A549 (cell line): ENCODE measurements at regions not wholly inside any gene's neighbourhood (a gene's known extent, or its start where the extent isn't known, plus 50 kb on each side); places are given as distances from the start of the nearest gene placed in this dataset.
"Not testable (repeated sequence)": the region's sequence is repeated elsewhere in the genome, so short reads cannot be mapped to it uniquely, and the experiment has no call there.

Experiments used
- ATAC-seq, 2 experiments: fragments of 200-7000 bp in 1 of 2; fragments of >200 bp in 1 of 2; cut with Nextera tagmentation in 1 of 2; cut with Tn5 transposase in 1 of 2; 3 replicates each; pipeline versions ENCODE4 v1.8.0 to v1.9.1; 2018 to 2020; ENCODE audit warnings: mild to moderate bottlenecking in 1 of 2, moderate library complexity in 1 of 2
- CTCF ChIA-PET: fragments of 300-600 bp; sonication (Branson Sonifier 250); formaldehyde crosslinking; extraction: SDS; loops from one replicate; lab custom pipeline; 2021; ENCODE audit warnings: antibody characterized with exemption, inconsistent platforms; lab: Yijun Ruan, JAX
- POLR2A ChIA-PET: fragments of 350-600 bp; formaldehyde crosslinking; extraction: SDS; loops from one replicate; lab custom pipeline; 2021; ENCODE audit warnings: antibody characterized with exemption, inconsistent platforms; lab: Yijun Ruan, JAX
- DNase-seq, 2 experiments: peaks; one replicate each; pipeline versions ENCODE4 v3.0.0 to v3.0.0-alpha.2; 2011 to 2016; ENCODE audit warnings: low read depth in 1 of 2, low spot score in 1 of 2
- FAIRE-seq: peaks from 2 replicates; lab custom pipeline; 2011; peaks lifted over from hg19 to GRCh38; lab: Jason Lieb, UNC
- H3K27ac ChIP-seq, 2 experiments: fragments of >200 bp; sonication (Bioruptor Twin); formaldehyde crosslinking; 3 replicates each; pipeline ENCODE4 v1.5.1; 2016 to 2017
- H3K4me1 ChIP-seq: fragments of >200 bp; sonication (Bioruptor Twin); formaldehyde crosslinking; 3 replicates; pipeline ENCODE4 v1.6.1; 2016
- H3K4me2 ChIP-seq: fragments of >200 bp; sonication (Bioruptor Twin); formaldehyde crosslinking; 3 replicates; pipeline ENCODE4 v1.6.1; 2016
- H3K4me3 ChIP-seq: fragments of >200 bp; sonication (Bioruptor Twin); formaldehyde crosslinking; 3 replicates; pipeline ENCODE4 v1.5.1; 2016
- H3K9me3 ChIP-seq: fragments of >200 bp; sonication (Bioruptor Twin); formaldehyde crosslinking; 3 replicates; pipeline ENCODE4 v1.6.1; 2016
- CBX2 ChIP-seq: fragments of 200-600 bp; sonication (generic); IDR thresholded peaks from 2 replicates; pipeline ENCODE4 v1.6.1; 2016; ENCODE audit warnings: low read depth, mild to moderate bottlenecking, borderline replicate concordance
- CEBPB ChIP-seq, 2 experiments: fragments of >200 bp in 1 of 2; sonication (Bioruptor Twin) in 1 of 2; formaldehyde crosslinking in 1 of 2; IDR thresholded peaks; 2 replicates each; pipeline ENCODE4 v1.6.1; 2012 to 2016
- EHMT2 ChIP-seq: fragments of 200-600 bp; sonication (generic); IDR thresholded peaks from 2 replicates; pipeline ENCODE4 v1.6.1; 2016; ENCODE audit warnings: antibody characterized with exemption, low read depth, mild to moderate bottlenecking, moderate library complexity
- ESRRA ChIP-seq: fragments of 150-350 bp; IDR thresholded peaks from 2 replicates; pipeline ENCODE4 v1.6.1; 2014; ENCODE audit warnings: mild to moderate bottlenecking, low read length, borderline replicate concordance
- FOSL2 ChIP-seq, 2 experiments: fragments of 450-650 bp in 1 of 2; fragments of >200 bp in 1 of 2; sonication (Bioruptor Twin) in 1 of 2; formaldehyde crosslinking; IDR thresholded peaks; 2 replicates each; pipeline versions ENCODE4 v1.5.0 to v1.6.1; 2016 to 2020; ENCODE audit warnings: mild to moderate bottlenecking in 1 of 2, moderate library complexity in 1 of 2
- HDAC2 ChIP-seq: fragments of 200-600 bp; sonication (generic); IDR thresholded peaks from 2 replicates; pipeline ENCODE4 v1.6.1; 2016
- HOXB13 ChIP-seq: fragments of 250-450 bp; sonication (Bioruptor Pico); IDR thresholded peaks from 2 replicates; pipeline ENCODE4 v1.5.0; 2020; ENCODE audit warnings: low read depth, mild to moderate bottlenecking, moderate library complexity
- HOXB5 ChIP-seq: fragments of 250-450 bp; sonication (Bioruptor Pico); IDR thresholded peaks from 2 replicates; pipeline ENCODE4 v1.5.0; 2020; ENCODE audit warnings: mild to moderate bottlenecking, moderate library complexity
- NPAS2 ChIP-seq: fragments of 250-450 bp; sonication (Bioruptor Pico); IDR thresholded peaks from 2 replicates; pipeline ENCODE4 v1.8.0; 2022; ENCODE audit warnings: mild to moderate bottlenecking, moderate library complexity, borderline replicate concordance
- SMC3 ChIP-seq: fragments of >200 bp; sonication (Bioruptor Twin); formaldehyde crosslinking; IDR thresholded peaks from 3 replicates; pipeline ENCODE4 v1.6.1; 2018; ENCODE audit warnings: inconsistent platforms
- SREBF2 ChIP-seq: fragments of 450-650 bp; IDR thresholded peaks from 2 replicates; pipeline ENCODE4 v1.6.1; 2014; ENCODE audit warnings: mild to moderate bottlenecking, moderate library complexity
- TFCP2L1 ChIP-seq: fragments of 250-450 bp; sonication (Bioruptor Pico); IDR thresholded peaks from 2 replicates; pipeline ENCODE4 v1.5.0; 2021; ENCODE audit warnings: mild to moderate bottlenecking
- ZC3H11A ChIP-seq: fragments of 450-650 bp; IDR thresholded peaks from 2 replicates; pipeline ENCODE4 v1.6.1; 2014; ENCODE audit warnings: antibody characterized with exemption, mild to moderate bottlenecking
- ZNF302 ChIP-seq: fragments of 250-450 bp; sonication (Bioruptor Pico); IDR thresholded peaks from 2 replicates; pipeline ENCODE4 v1.9.0; 2021; ENCODE audit warnings: inconsistent platforms, mild to moderate bottlenecking, moderate library complexity
- WGBS: methylation state at CpG from one replicate; pipeline ENCODE4 v1.1.6; 2017; ENCODE audit errors: missing lambda C conversion rate; 5-methylcytosine and 5-hydroxymethylcytosine counted together
- TF ChIP-seq, protein P1 (sequence below): fragments of 250-450 bp; sonication (Bioruptor Pico); IDR thresholded peaks from 2 replicates; pipeline ENCODE4 v1.5.0; 2021; ENCODE audit warnings: mild to moderate bottlenecking, moderate library complexity, borderline replicate concordance
- TF ChIP-seq, protein P2 (sequence below): fragments of 450-650 bp; IDR thresholded peaks from 2 replicates; pipeline ENCODE4 v1.6.1; 2014; ENCODE audit warnings: antibody characterized with exemption
- TF ChIP-seq, protein P3 (sequence below): IDR thresholded peaks from 2 replicates; pipeline ENCODE4 v1.6.1; 2012
- TF ChIP-seq, protein P4 (sequence below): fragments of >200 bp; sonication (Bioruptor Twin); formaldehyde crosslinking; IDR thresholded peaks from 2 replicates; pipeline ENCODE4 v1.6.1; 2016
- TF ChIP-seq, protein P5 (sequence below): IDR thresholded peaks from 2 replicates; pipeline ENCODE4 v1.6.1; 2012; ENCODE audit warnings: low read depth, borderline replicate concordance

DNA sequence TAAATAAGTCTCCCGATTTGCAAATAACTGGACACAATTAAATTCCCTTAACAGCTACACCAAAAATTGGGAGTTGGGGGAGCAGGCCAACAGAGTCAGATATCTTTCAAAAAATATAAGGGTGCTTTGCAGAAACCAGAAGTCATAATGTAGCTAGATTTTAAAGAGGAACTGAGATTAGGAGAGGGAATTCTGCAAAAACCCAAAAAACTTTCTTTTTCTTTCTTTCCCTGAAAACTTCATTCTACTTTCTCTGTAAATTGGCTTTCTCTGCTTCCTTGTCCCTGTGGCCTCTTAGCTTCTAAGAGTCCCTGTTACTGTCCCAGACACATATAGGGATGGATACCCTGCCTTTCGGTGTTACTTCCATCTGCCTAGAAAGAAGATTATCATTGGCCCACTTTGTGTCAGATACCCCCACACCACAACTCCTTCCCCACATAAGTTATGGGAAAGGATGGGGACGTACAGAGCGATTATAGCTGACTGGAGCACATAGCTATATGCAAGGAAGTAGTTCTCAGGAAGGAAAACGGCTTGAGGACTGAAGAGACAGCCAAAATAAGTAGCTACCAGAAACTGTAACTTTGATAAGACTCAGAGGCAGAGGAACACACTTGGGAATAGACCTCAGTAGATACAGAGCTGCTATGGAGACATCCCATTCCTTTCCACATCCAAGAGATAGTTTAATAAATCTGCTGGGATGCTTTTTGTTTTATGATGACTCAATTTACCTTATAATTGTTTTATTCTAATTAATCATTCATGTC is 129.1 kb upstream of the TGFBR2 start:
- ATAC-seq (peak; percentile 25 to 62; a peak in 2 of 6 replicates), DNase-seq (no peak), FAIRE-seq (no peak)
- POLR2A ChIA-PET, result interaction anchor here (0.9 kb wide), 1 partner anchor 34 kb away, joined by 5 read pairs; no protein-coding TSS in a partner anchor
- peaks cover 20% of the 10 kb centered on the region; the same call in 2 of the 3 replicates for H3K9me3 ChIP-seq
- TF ChIP-seq EHMT2, result no peak
- no peak for TF ChIP-seq NPAS2 (CRISPR knock-in tag)
- no peak for TF ChIP-seq CBX2
- TF ChIP-seq ZC3H11A, result no peak
- no peak for TF ChIP-seq SMC3
- no peak for TF ChIP-seq ZNF302
- no peak for TF ChIP-seq SREBF2
- TF ChIP-seq, protein P1, sequence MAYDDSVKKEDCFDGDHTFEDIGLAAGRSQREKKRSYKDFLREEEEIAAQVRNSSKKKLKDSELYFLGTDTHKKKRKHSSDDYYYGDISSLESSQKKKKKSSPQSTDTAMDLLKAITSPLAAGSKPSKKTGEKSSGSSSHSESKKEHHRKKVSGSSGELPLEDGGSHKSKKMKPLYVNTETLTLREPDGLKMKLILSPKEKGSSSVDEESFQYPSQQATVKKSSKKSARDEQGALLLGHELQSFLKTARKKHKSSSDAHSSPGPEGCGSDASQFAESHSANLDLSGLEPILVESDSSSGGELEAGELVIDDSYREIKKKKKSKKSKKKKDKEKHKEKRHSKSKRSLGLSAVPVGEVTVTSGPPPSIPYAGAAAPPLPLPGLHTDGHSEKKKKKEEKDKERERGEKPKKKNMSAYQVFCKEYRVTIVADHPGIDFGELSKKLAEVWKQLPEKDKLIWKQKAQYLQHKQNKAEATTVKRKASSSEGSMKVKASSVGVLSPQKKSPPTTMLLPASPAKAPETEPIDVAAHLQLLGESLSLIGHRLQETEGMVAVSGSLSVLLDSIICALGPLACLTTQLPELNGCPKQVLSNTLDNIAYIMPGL (CRISPR knock-in tag), result no peak
- no peak for TF ChIP-seq HDAC2
- TF ChIP-seq, protein P2, sequence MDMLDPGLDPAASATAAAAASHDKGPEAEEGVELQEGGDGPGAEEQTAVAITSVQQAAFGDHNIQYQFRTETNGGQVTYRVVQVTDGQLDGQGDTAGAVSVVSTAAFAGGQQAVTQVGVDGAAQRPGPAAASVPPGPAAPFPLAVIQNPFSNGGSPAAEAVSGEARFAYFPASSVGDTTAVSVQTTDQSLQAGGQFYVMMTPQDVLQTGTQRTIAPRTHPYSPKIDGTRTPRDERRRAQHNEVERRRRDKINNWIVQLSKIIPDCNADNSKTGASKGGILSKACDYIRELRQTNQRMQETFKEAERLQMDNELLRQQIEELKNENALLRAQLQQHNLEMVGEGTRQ, result no peak
- TF ChIP-seq, protein P3, sequence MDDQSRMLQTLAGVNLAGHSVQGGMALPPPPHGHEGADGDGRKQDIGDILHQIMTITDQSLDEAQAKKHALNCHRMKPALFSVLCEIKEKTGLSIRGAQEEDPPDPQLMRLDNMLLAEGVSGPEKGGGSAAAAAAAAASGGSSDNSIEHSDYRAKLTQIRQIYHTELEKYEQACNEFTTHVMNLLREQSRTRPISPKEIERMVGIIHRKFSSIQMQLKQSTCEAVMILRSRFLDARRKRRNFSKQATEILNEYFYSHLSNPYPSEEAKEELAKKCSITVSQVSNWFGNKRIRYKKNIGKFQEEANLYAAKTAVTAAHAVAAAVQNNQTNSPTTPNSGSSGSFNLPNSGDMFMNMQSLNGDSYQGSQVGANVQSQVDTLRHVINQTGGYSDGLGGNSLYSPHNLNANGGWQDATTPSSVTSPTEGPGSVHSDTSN, result no peak
- TF ChIP-seq, protein P4, sequence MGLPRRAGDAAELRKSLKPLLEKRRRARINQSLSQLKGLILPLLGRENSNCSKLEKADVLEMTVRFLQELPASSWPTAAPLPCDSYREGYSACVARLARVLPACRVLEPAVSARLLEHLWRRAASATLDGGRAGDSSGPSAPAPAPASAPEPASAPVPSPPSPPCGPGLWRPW, result no peak
- CTCF ChIA-PET, result interaction anchor here (0.6 to 2.1 kb wide), 4 partner anchors 10 to 216 kb away, joined by 3 to 9 read pairs (median 4); partner anchors contain the start of gene TGFBR2
- 64% methylated on average over 5 of the region's 5 CpGs for WGBS
- peaks cover 28% of the 10 kb centered on the region for H3K4me1 ChIP-seq
- peak overlapping the region; percentile 69 for H3K4me2 ChIP-seq
- peak overlapping the region; percentile 81 to 88 for H3K27ac ChIP-seq
- H3K4me3 ChIP-seq, result no peak overlapping the region

DNA sequence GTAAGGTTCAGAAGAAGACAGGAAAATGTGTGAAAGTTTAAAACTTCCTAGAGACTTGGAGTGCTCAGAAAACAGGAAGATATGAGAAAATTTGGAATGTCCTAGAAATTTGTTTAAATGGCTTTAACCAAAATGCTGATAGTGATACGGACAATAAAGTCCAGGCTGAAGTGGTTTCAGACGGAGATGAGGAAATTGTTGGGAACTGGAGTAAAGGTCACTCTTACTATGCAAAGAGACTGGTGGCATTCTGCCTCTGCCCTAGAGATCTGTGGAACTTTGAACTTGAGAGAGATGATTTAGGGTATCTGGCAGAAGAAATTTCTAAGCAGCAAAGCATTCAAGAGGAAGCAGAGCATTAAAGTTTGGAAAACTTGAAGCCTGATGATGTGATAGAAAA is 126.7 kb upstream of the TGFBR2 start:
- ATAC-seq, FAIRE-seq, CTCF ChIA-PET, H3K4me3 ChIP-seq, DNase-seq, H3K4me2 ChIP-seq, POLR2A ChIA-PET: not testable (repeated sequence)
- peaks cover 12% of the 10 kb centered on the region; the same call in 1 of the 3 replicates for H3K9me3 ChIP-seq
- H3K4me1 ChIP-seq, result peaks cover 28% of the 10 kb centered on the region
- WGBS, result 88% methylated on average over 2 of the region's 2 CpGs
- H3K27ac ChIP-seq, result peak overlapping the region; percentile 5 to 48; a peak in 4 of 6 replicates

DNA sequence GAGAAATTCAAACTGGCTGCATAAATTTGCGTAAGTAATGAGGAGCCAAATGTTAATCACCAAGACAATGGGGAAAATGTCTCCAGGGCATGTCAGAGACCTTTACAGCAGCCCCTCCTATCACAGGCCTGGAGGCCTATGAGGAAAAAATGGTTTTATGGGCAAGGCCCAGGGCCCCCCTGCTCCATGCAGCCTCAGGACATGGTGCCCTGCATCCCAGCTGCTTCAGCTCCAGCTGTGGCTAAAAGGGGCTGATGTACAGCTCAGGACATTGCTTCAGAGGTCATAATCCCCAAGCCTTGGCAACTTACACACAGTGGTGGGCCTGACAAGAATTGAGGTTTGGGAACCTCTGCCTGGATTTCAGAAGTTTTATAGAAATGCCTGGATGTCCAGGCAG is 126.2 kb upstream of the TGFBR2 start:
- H3K4me3 ChIP-seq, ATAC-seq, POLR2A ChIA-PET, CTCF ChIA-PET, FAIRE-seq, H3K4me2 ChIP-seq, DNase-seq: not testable (repeated sequence)
- 86% methylated on average over 1 of the region's 1 CpG for WGBS
- H3K4me1 ChIP-seq, result peaks cover 26% of the 10 kb centered on the region
- H3K9me3 ChIP-seq, result peaks cover 11% of the 10 kb centered on the region; the same call in 1 of the 3 replicates
- peak overlapping the region in 1 of 2 experiments; percentile 48; a peak in 3 of 6 replicates for H3K27ac ChIP-seq

DNA sequence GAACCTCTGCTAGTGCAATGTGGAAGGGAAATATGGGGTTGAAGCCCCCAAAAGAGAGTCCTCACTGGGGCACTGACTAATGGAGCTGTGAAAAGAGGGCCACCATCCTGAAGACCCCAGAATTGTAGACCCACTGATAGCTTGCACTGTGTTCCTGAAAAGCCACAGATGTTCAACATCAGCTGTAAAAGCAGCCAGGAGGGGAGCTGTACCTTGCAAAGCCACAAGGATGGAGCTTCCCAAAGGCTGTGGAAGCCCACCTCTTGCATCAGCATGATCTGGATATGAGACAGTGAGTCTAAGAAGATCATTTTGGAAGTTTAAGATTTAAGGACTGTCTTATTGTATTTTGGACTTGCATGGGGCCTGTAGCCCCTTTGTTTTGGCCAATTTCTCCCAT is 125.8 kb upstream of the TGFBR2 start:
- ATAC-seq, result no peak
- Histone ChIP-seq H3K4me1 (peaks cover 22% of the 10 kb centered on the region), H3K9me3 (peaks cover 10% of the 10 kb centered on the region; the same call in 1 of the 3 replicates), H3K4me3 (no peak overlapping the region)
- CTCF ChIA-PET, result no interaction called here
- no peak for DNase-seq
- TF ChIP-seq, protein P5, sequence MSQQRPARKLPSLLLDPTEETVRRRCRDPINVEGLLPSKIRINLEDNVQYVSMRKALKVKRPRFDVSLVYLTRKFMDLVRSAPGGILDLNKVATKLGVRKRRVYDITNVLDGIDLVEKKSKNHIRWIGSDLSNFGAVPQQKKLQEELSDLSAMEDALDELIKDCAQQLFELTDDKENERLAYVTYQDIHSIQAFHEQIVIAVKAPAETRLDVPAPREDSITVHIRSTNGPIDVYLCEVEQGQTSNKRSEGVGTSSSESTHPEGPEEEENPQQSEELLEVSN, result no peak
- TF ChIP-seq TFCP2L1 (CRISPR knock-in tag), result no peak
- TF ChIP-seq EHMT2, result no peak
- no peak for TF ChIP-seq FOSL2 (IDR thresholded peaks at IDR 0.05)
- no peak for TF ChIP-seq FOSL2 (CRISPR knock-in tag; IDR thresholded peaks at IDR 0.05)
- no peak for TF ChIP-seq CEBPB (IDR thresholded peaks at IDR 0.05)
- no peak for TF ChIP-seq HOXB5 (CRISPR knock-in tag)
- no peak for TF ChIP-seq HOXB13 (CRISPR knock-in tag)
- TF ChIP-seq ESRRA, result no peak
- TF ChIP-seq NPAS2 (CRISPR knock-in tag), result no peak
- TF ChIP-seq ZNF302, result no peak
- TF ChIP-seq, all 56 proteins: peak for 0
- no peak overlapping the region for H3K4me2 ChIP-seq
- no peak for FAIRE-seq
- peak overlapping the region in 1 of 2 experiments; percentile 48; a peak in 3 of 6 replicates for H3K27ac ChIP-seq
- POLR2A ChIA-PET, result no interaction called here
